ENCODE measurements at regions not wholly inside any gene's neighbourhood (a gene's known extent, or its start where the extent isn't known, plus 50 kb on each side); places are given as distances from the start of the nearest gene placed in this dataset.

GRCh38 chr2:175872721-175873120 lies 129.3 kb downstream of the LNPK start:
- Histone ChIP-seq H3K27ac (ENCODE audit: insufficient read depth, low read depth, low read length, poor library complexity, severe bottlenecking) (no peak overlapping the region), H3K4me1 (ENCODE audit: control insufficient read depth, insufficient read depth, low read length) (no peaks in the 10 kb centered on the region), H3K4me3 (ENCODE audit: insufficient read depth, low read depth, low read length) (no peak overlapping the region), H3K36me3 (ENCODE audit: control insufficient read depth, insufficient read depth, low read length) (no peaks in the 10 kb centered on the region), H3K27me3 (ENCODE audit: control insufficient read depth, insufficient read depth, low read length, poor library complexity, severe bottlenecking) (no peaks in the 10 kb centered on the region), H3K9me3 (ENCODE audit: control insufficient read depth, low read length) (no peaks in the 10 kb centered on the region)

- 88 to 91% methylated on average over 5 of the region's 5 CpGs for WGBS, 2 experiments
- Histone ChIP-seq H3K9me3 (ENCODE audit: control insufficient read depth, low read length) (no peaks in the 10 kb centered on the region), H3K27me3 (ENCODE audit: control insufficient read depth, insufficient read depth, low read length, poor library complexity, severe bottlenecking) (no peaks in the 10 kb centered on the region)
These were observed 130.1 kb downstream of the LNPK start for GRCh38 chr2:175872005-175872348.

GRCh38 chr2:175871331-175872004 lies 130.6 kb downstream of the LNPK start:
- H3K4me3 ChIP-seq (ENCODE audit: insufficient read depth, low read depth, low read length) = no peak overlapping the region
- no peak overlapping the region for H3K27ac ChIP-seq (ENCODE audit: insufficient read depth, low read depth, low read length, poor library complexity, severe bottlenecking)
- 90% methylated on average over 3 of the region's 3 CpGs for WGBS, 2 experiments
- H3K36me3 ChIP-seq (ENCODE audit: control insufficient read depth, insufficient read depth, low read length) = no peaks in the 10 kb centered on the region
- H3K4me1 ChIP-seq (ENCODE audit: control insufficient read depth, insufficient read depth, low read length) = no peaks in the 10 kb centered on the region
- no peaks in the 10 kb centered on the region for H3K27me3 ChIP-seq (ENCODE audit: control insufficient read depth, insufficient read depth, low read length, poor library complexity, severe bottlenecking)
- no peaks in the 10 kb centered on the region for H3K9me3 ChIP-seq (ENCODE audit: control insufficient read depth, low read length)

More at GRCh38 chr2:175872005-175872348, 130.1 kb downstream of the LNPK start:
- H3K4me1 ChIP-seq (ENCODE audit: control insufficient read depth, insufficient read depth, low read length) = no peaks in the 10 kb centered on the region
- no peaks in the 10 kb centered on the region for H3K36me3 ChIP-seq (ENCODE audit: control insufficient read depth, insufficient read depth, low read length)
- no peak overlapping the region for H3K27ac ChIP-seq (ENCODE audit: insufficient read depth, low read depth, low read length, poor library complexity, severe bottlenecking)
- H3K4me3 ChIP-seq (ENCODE audit: insufficient read depth, low read depth, low read length) = no peak overlapping the region

- H3K4me3 ChIP-seq (ENCODE audit: insufficient read depth, low read depth, low read length) = no peak overlapping the region
- H3K27me3 ChIP-seq (ENCODE audit: control insufficient read depth, insufficient read depth, low read length, poor library complexity, severe bottlenecking) = no peaks in the 10 kb centered on the region
- H3K27ac ChIP-seq (ENCODE audit: insufficient read depth, low read depth, low read length, poor library complexity, severe bottlenecking) = no peak overlapping the region
- no peaks in the 10 kb centered on the region for H3K36me3 ChIP-seq (ENCODE audit: control insufficient read depth, insufficient read depth, low read length)
- peaks cover 3% of the 10 kb centered on the region for H3K4me1 ChIP-seq (ENCODE audit: control insufficient read depth, insufficient read depth, low read length)
- H3K9me3 ChIP-seq (ENCODE audit: control insufficient read depth, low read length) = no peaks in the 10 kb centered on the region
- 95 to 98% methylated on average over 4 of the region's 4 CpGs for WGBS, 2 experiments
These were observed 136.4 kb downstream of the LNPK start for GRCh38 chr2:175865716-175866115.

GRCh38 chr2:175864137-175864850 lies 137.8 kb downstream of the LNPK start:
- H3K27ac ChIP-seq (ENCODE audit: insufficient read depth, low read depth, low read length, poor library complexity, severe bottlenecking) = no peak overlapping the region
- H3K4me3 ChIP-seq (ENCODE audit: insufficient read depth, low read depth, low read length) = no peak overlapping the region
- no peaks in the 10 kb centered on the region for H3K27me3 ChIP-seq (ENCODE audit: control insufficient read depth, insufficient read depth, low read length, poor library complexity, severe bottlenecking)
- 82 to 83% methylated on average over 7 of the region's 7 CpGs for WGBS, 2 experiments
- peaks cover 3% of the 10 kb centered on the region for H3K4me1 ChIP-seq (ENCODE audit: control insufficient read depth, insufficient read depth, low read length)
- H3K9me3 ChIP-seq (ENCODE audit: control insufficient read depth, low read length) = no peaks in the 10 kb centered on the region
- no peaks in the 10 kb centered on the region for H3K36me3 ChIP-seq (ENCODE audit: control insufficient read depth, insufficient read depth, low read length)

- no peaks in the 10 kb centered on the region for H3K9me3 ChIP-seq (ENCODE audit: control insufficient read depth, low read length)
- peaks cover 3% of the 10 kb centered on the region for H3K4me1 ChIP-seq (ENCODE audit: control insufficient read depth, insufficient read depth, low read length)
- 66 to 77% methylated on average over 2 of the region's 2 CpGs for WGBS, 2 experiments
- no peak overlapping the region for H3K27ac ChIP-seq (ENCODE audit: insufficient read depth, low read depth, low read length, poor library complexity, severe bottlenecking)
- no peaks in the 10 kb centered on the region for H3K27me3 ChIP-seq (ENCODE audit: control insufficient read depth, insufficient read depth, low read length, poor library complexity, severe bottlenecking)
- no peaks in the 10 kb centered on the region for H3K36me3 ChIP-seq (ENCODE audit: control insufficient read depth, insufficient read depth, low read length)
- no peak overlapping the region for H3K4me3 ChIP-seq (ENCODE audit: insufficient read depth, low read depth, low read length)
These were observed 140.1 kb downstream of the LNPK start for GRCh38 chr2:175861958-175862357.

GRCh38 chr2:175855794-175856453 lies 146.1 kb downstream of the LNPK start:
- Histone ChIP-seq H3K36me3 (ENCODE audit: control insufficient read depth, insufficient read depth, low read length) (no peaks in the 10 kb centered on the region), H3K9me3 (ENCODE audit: control insufficient read depth, low read length) (no peaks in the 10 kb centered on the region), H3K4me1 (ENCODE audit: control insufficient read depth, insufficient read depth, low read length) (peaks cover 33% of the 10 kb centered on the region), H3K4me3 (ENCODE audit: insufficient read depth, low read depth, low read length) (no peak overlapping the region), H3K27me3 (ENCODE audit: control insufficient read depth, insufficient read depth, low read length, poor library complexity, severe bottlenecking) (no peaks in the 10 kb centered on the region), H3K27ac (ENCODE audit: insufficient read depth, low read depth, low read length, poor library complexity, severe bottlenecking) (no peak overlapping the region)
- 91 to 92% methylated on average over 4 of the region's 4 CpGs for WGBS, 2 experiments

GRCh38 chr2:175855236-175855635 lies 146.8 kb downstream of the LNPK start:
- no peaks in the 10 kb centered on the region for H3K36me3 ChIP-seq (ENCODE audit: control insufficient read depth, insufficient read depth, low read length)
- WGBS, 2 experiments = 97 to 100% methylated on average over 4 of the region's 4 CpGs
- H3K27ac ChIP-seq (ENCODE audit: insufficient read depth, low read depth, low read length, poor library complexity, severe bottlenecking) = no peak overlapping the region
- H3K4me1 ChIP-seq (ENCODE audit: control insufficient read depth, insufficient read depth, low read length) = peaks cover 33% of the 10 kb centered on the region
- H3K9me3 ChIP-seq (ENCODE audit: control insufficient read depth, low read length) = no peaks in the 10 kb centered on the region
- no peak overlapping the region for H3K4me3 ChIP-seq (ENCODE audit: insufficient read depth, low read depth, low read length)
- no peaks in the 10 kb centered on the region for H3K27me3 ChIP-seq (ENCODE audit: control insufficient read depth, insufficient read depth, low read length, poor library complexity, severe bottlenecking)

- H3K9me3 ChIP-seq (ENCODE audit: control insufficient read depth, low read length) = no peaks in the 10 kb centered on the region
- WGBS, 2 experiments = 81 to 85% methylated on average over 5 to 6 of the region's 6 CpGs
- H3K4me3 ChIP-seq (ENCODE audit: insufficient read depth, low read depth, low read length) = no peak overlapping the region
- peaks cover 33% of the 10 kb centered on the region for H3K4me1 ChIP-seq (ENCODE audit: control insufficient read depth, insufficient read depth, low read length)
- H3K27me3 ChIP-seq (ENCODE audit: control insufficient read depth, insufficient read depth, low read length, poor library complexity, severe bottlenecking) = no peaks in the 10 kb centered on the region
- H3K27ac ChIP-seq (ENCODE audit: insufficient read depth, low read depth, low read length, poor library complexity, severe bottlenecking) = no peak overlapping the region
- H3K36me3 ChIP-seq (ENCODE audit: control insufficient read depth, insufficient read depth, low read length) = no peaks in the 10 kb centered on the region
These were observed 147.4 kb downstream of the LNPK start for GRCh38 chr2:175854665-175855064.

- Histone ChIP-seq H3K4me1 (ENCODE audit: control insufficient read depth, insufficient read depth, low read length) (peaks cover 33% of the 10 kb centered on the region), H3K9me3 (ENCODE audit: control insufficient read depth, low read length) (no peaks in the 10 kb centered on the region), H3K36me3 (ENCODE audit: control insufficient read depth, insufficient read depth, low read length) (no peaks in the 10 kb centered on the region), H3K4me3 (ENCODE audit: insufficient read depth, low read depth, low read length) (no peak overlapping the region), H3K27ac (ENCODE audit: insufficient read depth, low read depth, low read length, poor library complexity, severe bottlenecking) (no peak overlapping the region), H3K27me3 (ENCODE audit: control insufficient read depth, insufficient read depth, low read length, poor library complexity, severe bottlenecking) (no peaks in the 10 kb centered on the region)
- WGBS, 2 experiments = 61 to 88% methylated on average over 3 of the region's 3 CpGs
These were observed 147.9 kb downstream of the LNPK start for GRCh38 chr2:175854129-175854528.
